ENCODE measurements at regions not wholly inside any gene's neighbourhood (a gene's known extent, or its start where the extent isn't known, plus 50 kb on each side); places are given as distances from the start of the nearest gene placed in this dataset.
"Not testable (repeated sequence)": the region's sequence is repeated elsewhere in the genome, so short reads cannot be mapped to it uniquely, and the experiment has no call there.

GRCh38 chr14:59036134-59036533, 152.3 kb upstream of the DAAM1 start:
- no peaks in the 10 kb centered on the region for H3K9me3 ChIP-seq (ENCODE audit: control insufficient read depth, insufficient read depth, low read length)
- no peak overlapping the region for H3K4me3 ChIP-seq (ENCODE audit: low read depth, low read length)
- no peak overlapping the region for H3K9ac ChIP-seq (ENCODE audit: low read depth, low read length)
- H3K27ac ChIP-seq (ENCODE audit: low read depth, low read length), result no peak overlapping the region
- no peaks in the 10 kb centered on the region for H3K4me1 ChIP-seq (ENCODE audit: control insufficient read depth, insufficient read depth, low read length)
- H3K27me3 ChIP-seq (ENCODE audit: control insufficient read depth, insufficient read depth, low read length), result no peaks in the 10 kb centered on the region
- no peaks in the 10 kb centered on the region for H3K36me3 ChIP-seq (ENCODE audit: control insufficient read depth, insufficient read depth, low read length)

GRCh38 chr14:59037086-59037485, 151.4 kb upstream of the DAAM1 start:
- Histone ChIP-seq H3K27me3 (ENCODE audit: control insufficient read depth, insufficient read depth, low read length) (no peaks in the 10 kb centered on the region), H3K9me3 (ENCODE audit: control insufficient read depth, insufficient read depth, low read length) (no peaks in the 10 kb centered on the region), H3K9ac (ENCODE audit: low read depth, low read length) (no peak overlapping the region), H3K36me3 (ENCODE audit: control insufficient read depth, insufficient read depth, low read length) (no peaks in the 10 kb centered on the region), H3K27ac (ENCODE audit: low read depth, low read length) (no peak overlapping the region), H3K4me3 (ENCODE audit: low read depth, low read length) (no peak overlapping the region), H3K4me1 (ENCODE audit: control insufficient read depth, insufficient read depth, low read length) (no peaks in the 10 kb centered on the region)

GRCh38 chr14:59037620-59038019, 150.8 kb upstream of the DAAM1 start:
- H3K9me3 ChIP-seq (ENCODE audit: control insufficient read depth, insufficient read depth, low read length), result no peaks in the 10 kb centered on the region
- no peaks in the 10 kb centered on the region for H3K36me3 ChIP-seq (ENCODE audit: control insufficient read depth, insufficient read depth, low read length)
- no peak overlapping the region for H3K4me3 ChIP-seq (ENCODE audit: low read depth, low read length)
- H3K27me3 ChIP-seq (ENCODE audit: control insufficient read depth, insufficient read depth, low read length), result no peaks in the 10 kb centered on the region
- no peak overlapping the region for H3K9ac ChIP-seq (ENCODE audit: low read depth, low read length)
- no peaks in the 10 kb centered on the region for H3K4me1 ChIP-seq (ENCODE audit: control insufficient read depth, insufficient read depth, low read length)
- H3K27ac ChIP-seq (ENCODE audit: low read depth, low read length), result no peak overlapping the region

GRCh38 chr14:59038746-59039145, 149.7 kb upstream of the DAAM1 start:
- H3K4me3 ChIP-seq (ENCODE audit: low read depth, low read length), result no peak overlapping the region
- H3K4me1 ChIP-seq (ENCODE audit: control insufficient read depth, insufficient read depth, low read length), result no peaks in the 10 kb centered on the region

GRCh38 chr14:59041308-59041707, 147.2 kb upstream of the DAAM1 start:
- H3K27me3 ChIP-seq (ENCODE audit: control insufficient read depth, insufficient read depth, low read length), result no peaks in the 10 kb centered on the region
- no peaks in the 10 kb centered on the region for H3K9me3 ChIP-seq (ENCODE audit: control insufficient read depth, insufficient read depth, low read length)
- H3K27ac ChIP-seq (ENCODE audit: low read depth, low read length), result no peak overlapping the region
- no peaks in the 10 kb centered on the region for H3K4me1 ChIP-seq (ENCODE audit: control insufficient read depth, insufficient read depth, low read length)
- H3K9ac ChIP-seq (ENCODE audit: low read depth, low read length), result no peak overlapping the region
- no peak overlapping the region for H3K4me3 ChIP-seq (ENCODE audit: low read depth, low read length)
- no peaks in the 10 kb centered on the region for H3K36me3 ChIP-seq (ENCODE audit: control insufficient read depth, insufficient read depth, low read length)

More at GRCh38 chr14:59038746-59039145, 149.7 kb upstream of the DAAM1 start:
- no peaks in the 10 kb centered on the region for H3K27me3 ChIP-seq (ENCODE audit: control insufficient read depth, insufficient read depth, low read length)
- no peak overlapping the region for H3K27ac ChIP-seq (ENCODE audit: low read depth, low read length)
- H3K9me3 ChIP-seq (ENCODE audit: control insufficient read depth, insufficient read depth, low read length), result no peaks in the 10 kb centered on the region
- no peaks in the 10 kb centered on the region for H3K36me3 ChIP-seq (ENCODE audit: control insufficient read depth, insufficient read depth, low read length)
- no peak overlapping the region for H3K9ac ChIP-seq (ENCODE audit: low read depth, low read length)

- Histone ChIP-seq H3K4me1 (ENCODE audit: control insufficient read depth, insufficient read depth, low read length) (no peaks in the 10 kb centered on the region), H3K27ac (ENCODE audit: low read depth, low read length) (no peak overlapping the region), H3K9me3 (ENCODE audit: control insufficient read depth, insufficient read depth, low read length) (no peaks in the 10 kb centered on the region), H3K4me3 (ENCODE audit: low read depth, low read length) (no peak overlapping the region), H3K36me3 (ENCODE audit: control insufficient read depth, insufficient read depth, low read length) (no peaks in the 10 kb centered on the region), H3K27me3 (ENCODE audit: control insufficient read depth, insufficient read depth, low read length) (no peaks in the 10 kb centered on the region), H3K9ac (ENCODE audit: low read depth, low read length) (no peak overlapping the region)
Measured at GRCh38 chr14:59044707-59045106, 143.8 kb upstream of the DAAM1 start.

- no peak overlapping the region for H3K4me3 ChIP-seq (ENCODE audit: low read depth, low read length)
- H3K9me3 ChIP-seq (ENCODE audit: control insufficient read depth, insufficient read depth, low read length), result no peaks in the 10 kb centered on the region
- no peak overlapping the region for H3K27ac ChIP-seq (ENCODE audit: low read depth, low read length)
- no peaks in the 10 kb centered on the region for H3K4me1 ChIP-seq (ENCODE audit: control insufficient read depth, insufficient read depth, low read length)
- no peak overlapping the region for H3K9ac ChIP-seq (ENCODE audit: low read depth, low read length)
- H3K36me3 ChIP-seq (ENCODE audit: control insufficient read depth, insufficient read depth, low read length), result no peaks in the 10 kb centered on the region
- no peaks in the 10 kb centered on the region for H3K27me3 ChIP-seq (ENCODE audit: control insufficient read depth, insufficient read depth, low read length)
Measured at GRCh38 chr14:59046746-59047145, 141.7 kb upstream of the DAAM1 start.

GRCh38 chr14:59055006-59055405, 133.5 kb upstream of the DAAM1 start:
- Histone ChIP-seq H3K27me3 (ENCODE audit: control insufficient read depth, insufficient read depth, low read length) (no peaks in the 10 kb centered on the region), H3K9ac (ENCODE audit: low read depth, low read length) (no peak overlapping the region), H3K36me3 (ENCODE audit: control insufficient read depth, insufficient read depth, low read length) (no peaks in the 10 kb centered on the region), H3K4me1 (ENCODE audit: control insufficient read depth, insufficient read depth, low read length) (no peaks in the 10 kb centered on the region), H3K27ac (ENCODE audit: low read depth, low read length) (no peak overlapping the region), H3K9me3 (ENCODE audit: control insufficient read depth, insufficient read depth, low read length) (no peaks in the 10 kb centered on the region), H3K4me3 (ENCODE audit: low read depth, low read length) (no peak overlapping the region)

GRCh38 chr14:59055439-59056045, 132.9 kb upstream of the DAAM1 start:
- H3K9me3 ChIP-seq (ENCODE audit: control insufficient read depth, insufficient read depth, low read length), result no peaks in the 10 kb centered on the region
- no peaks in the 10 kb centered on the region for H3K4me1 ChIP-seq (ENCODE audit: control insufficient read depth, insufficient read depth, low read length)
- no peaks in the 10 kb centered on the region for H3K36me3 ChIP-seq (ENCODE audit: control insufficient read depth, insufficient read depth, low read length)
- H3K4me3 ChIP-seq (ENCODE audit: low read depth, low read length), result no peak overlapping the region
- no peaks in the 10 kb centered on the region for H3K27me3 ChIP-seq (ENCODE audit: control insufficient read depth, insufficient read depth, low read length)
- H3K9ac ChIP-seq (ENCODE audit: low read depth, low read length), result no peak overlapping the region
- H3K27ac ChIP-seq (ENCODE audit: low read depth, low read length), result no peak overlapping the region

GRCh38 chr14:59057551-59057950, 130.9 kb upstream of the DAAM1 start:
- Histone ChIP-seq H3K27me3 (ENCODE audit: control insufficient read depth, insufficient read depth, low read length) (no peaks in the 10 kb centered on the region), H3K36me3 (ENCODE audit: control insufficient read depth, insufficient read depth, low read length) (no peaks in the 10 kb centered on the region), H3K27ac (ENCODE audit: low read depth, low read length) (no peak overlapping the region), H3K9ac (ENCODE audit: low read depth, low read length) (no peak overlapping the region), H3K4me3 (ENCODE audit: low read depth, low read length) (no peak overlapping the region), H3K9me3 (ENCODE audit: control insufficient read depth, insufficient read depth, low read length) (0 out of 2 replicates have a peak, but pooled peaks cover 4% of the 10 kb centered on the region), H3K4me1 (ENCODE audit: control insufficient read depth, insufficient read depth, low read length) (no peaks in the 10 kb centered on the region)

- not testable (repeated sequence) for H3K36me3 ChIP-seq (ENCODE audit: control insufficient read depth, insufficient read depth, low read length); H3K27me3 ChIP-seq (ENCODE audit: control insufficient read depth, insufficient read depth, low read length); H3K4me1 ChIP-seq (ENCODE audit: control insufficient read depth, insufficient read depth, low read length); H3K9ac ChIP-seq (ENCODE audit: low read depth, low read length); H3K4me3 ChIP-seq (ENCODE audit: low read depth, low read length); H3K27ac ChIP-seq (ENCODE audit: low read depth, low read length)
- peaks cover 12% of the 10 kb centered on the region for H3K9me3 ChIP-seq (ENCODE audit: control insufficient read depth, insufficient read depth, low read length)
Measured at GRCh38 chr14:59058776-59059175, 129.7 kb upstream of the DAAM1 start.

GRCh38 chr14:59060841-59061240, 127.6 kb upstream of the DAAM1 start:
- Histone ChIP-seq H3K9me3 (ENCODE audit: control insufficient read depth, insufficient read depth, low read length) (peaks cover 12% of the 10 kb centered on the region), H3K4me1 (ENCODE audit: control insufficient read depth, insufficient read depth, low read length) (no peaks in the 10 kb centered on the region), H3K27me3 (ENCODE audit: control insufficient read depth, insufficient read depth, low read length) (no peaks in the 10 kb centered on the region), H3K9ac (ENCODE audit: low read depth, low read length) (no peak overlapping the region), H3K36me3 (ENCODE audit: control insufficient read depth, insufficient read depth, low read length) (no peaks in the 10 kb centered on the region), H3K27ac (ENCODE audit: low read depth, low read length) (no peak overlapping the region), H3K4me3 (ENCODE audit: low read depth, low read length) (no peak overlapping the region)

Data from HUES48 (cell line).